ENCODE measurements at regions not wholly inside any gene's neighbourhood (a gene's known extent, or its start where the extent isn't known, plus 50 kb on each side); places are given as distances from the start of the nearest gene placed in this dataset.
A peak's percentile ranks its signal among the peaks of the same experiment; 100 is the strongest.

GRCh38 chr3:148540851-148541250, 156.9 kb upstream of the AGTR1 start (continued):
- TF ChIP-seq ZNF114 (CRISPR knock-in tag; IDR thresholded peaks at IDR 0.05) (no peak), STAT1 (IDR thresholded peaks at IDR 0.05; ENCODE audit: unreplicated experiment) (no peak), EZH2 (IDR thresholded peaks at IDR 0.05; ENCODE audit: low read depth, unreplicated experiment) (no peak), ZNF331 (CRISPR knock-in tag; IDR thresholded peaks at IDR 0.05; ENCODE audit: low read depth) (no peak)

- ATAC-seq (no peak), DNase-seq (ENCODE audit: low spot score) (no peak)
- H3K79me2 ChIP-seq (replicated peaks; ENCODE audit: insufficient read depth) = no peaks in the 10 kb centered on the region
These were observed 150.7 kb upstream of the AGTR1 start for GRCh38 chr3:148546959-148547358.

More at GRCh38 chr3:148546959-148547358, 150.7 kb upstream of the AGTR1 start:
- Mint-ChIP-seq H3K4me1 (no peaks in the 10 kb centered on the region), H3K9me3 (no peaks in the 10 kb centered on the region), H3K27ac (peak overlapping the region; percentile 75), H3K27me3 (ENCODE audit: insufficient read depth, low read depth, poor library complexity) (peaks cover 5% of the 10 kb centered on the region), H3K36me3 (ENCODE audit: low read depth) (no peaks in the 10 kb centered on the region), H3K4me3 (no peak overlapping the region)
- no peaks in the 10 kb centered on the region for H3F3A ChIP-seq (replicated peaks; ENCODE audit: low read depth)
- no peaks in the 10 kb centered on the region for H3K4me1 ChIP-seq (ENCODE audit: insufficient read depth)
- H3K4me2 ChIP-seq = no peak overlapping the region
- H2AFZ ChIP-seq = no peak overlapping the region
- H3K4me3 ChIP-seq = no peak overlapping the region
- no peaks in the 10 kb centered on the region for H3K9me2 ChIP-seq (ENCODE audit: insufficient read depth)
- TF ChIP-seq ZNF462 (CRISPR knock-in tag; IDR thresholded peaks at IDR 0.05) (no peak), REST (IDR thresholded peaks at IDR 0.05; ENCODE audit: unreplicated experiment) (no peak), CREB1 (CRISPR knock-in tag; IDR thresholded peaks at IDR 0.05; ENCODE audit: low read depth) (no peak), ZNF331 (CRISPR knock-in tag; IDR thresholded peaks at IDR 0.05; ENCODE audit: low read depth) (no peak), CTCF (conservative IDR thresholded peaks at IDR 0.05; ENCODE audit: low read depth in 2 of 2) (no peak), POLR2AphosphoS5 (IDR thresholded peaks at IDR 0.05; ENCODE audit: low read depth) (no peak), JUNB (IDR thresholded peaks at IDR 0.05; ENCODE audit: unreplicated experiment) (no peak), ETS1 (IDR thresholded peaks at IDR 0.05) (no peak), EZH2phosphoT487 (IDR thresholded peaks at IDR 0.05; ENCODE audit: unreplicated experiment) (no peak), STAT1 (IDR thresholded peaks at IDR 0.05; ENCODE audit: unreplicated experiment) (no peak), ZNF114 (CRISPR knock-in tag; IDR thresholded peaks at IDR 0.05) (no peak), NANOG (IDR thresholded peaks at IDR 0.05; ENCODE audit: borderline replicate concordance) (no peak), EZH2 (IDR thresholded peaks at IDR 0.05; ENCODE audit: low read depth, unreplicated experiment) (no peak)
- no peaks in the 10 kb centered on the region for H4K20me1 ChIP-seq (replicated peaks; ENCODE audit: insufficient read depth)
- no peaks in the 10 kb centered on the region for H3K36me3 ChIP-seq (ENCODE audit: insufficient read depth)
- no peak overlapping the region for H3K27ac ChIP-seq (ENCODE audit: low read depth)
- no peaks in the 10 kb centered on the region for H3K27me3 ChIP-seq (ENCODE audit: insufficient read depth)

Measured in GM23338 (cell line).